ENCODE measurements at regions not wholly inside any gene's neighbourhood (a gene's known extent, or its start where the extent isn't known, plus 50 kb on each side); places are given as distances from the start of the nearest gene placed in this dataset.

DNA sequence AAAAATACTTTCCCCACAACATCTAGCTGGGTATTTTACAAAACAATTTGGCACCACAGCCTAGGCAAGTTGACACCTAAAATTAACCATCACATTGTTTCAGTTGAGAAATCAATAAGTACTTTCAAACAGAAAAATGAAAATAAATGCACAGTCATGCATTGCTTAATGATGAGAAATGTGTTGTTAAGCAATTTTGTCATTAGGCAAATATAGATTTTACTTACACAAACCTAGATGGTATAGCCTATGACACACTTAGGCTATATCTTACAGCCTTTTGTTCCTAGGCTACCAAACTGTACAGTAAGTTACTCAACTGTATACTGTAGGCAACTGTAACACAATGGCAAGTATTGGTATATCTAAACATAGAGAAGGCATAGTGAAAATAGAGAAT, 608.6 kb upstream of the BCHE start:
- Histone ChIP-seq H4K20me1 (ENCODE audit: insufficient read depth) (no peaks in the 10 kb centered on the region), H3K4me2 (ENCODE audit: low read length) (no peak overlapping the region), H2AFZ (ENCODE audit: low read depth, low read length) (no peak overlapping the region), H3K36me3 (ENCODE audit: insufficient read depth, low read length) (no peaks in the 10 kb centered on the region), H3K27ac (ENCODE audit: low read length) (no peak overlapping the region), H3K9me3 (ENCODE audit: low read length) (no peaks in the 10 kb centered on the region), H3K27me3 (ENCODE audit: insufficient read depth, low read depth, low read length) (no peaks in the 10 kb centered on the region), H3K9ac (ENCODE audit: low read length) (no peak overlapping the region), H3F3A (ENCODE audit: insufficient read depth, low read length, poor library complexity, severe bottlenecking) (no peaks in the 10 kb centered on the region), H3K9me2 (ENCODE audit: insufficient read depth, low read length) (no peaks in the 10 kb centered on the region), H3K79me2 (replicated peaks; ENCODE audit: insufficient read depth, low read length) (no peaks in the 10 kb centered on the region), H3K4me3 (ENCODE audit: low read length) (no peak overlapping the region)
- TF ChIP-seq POLR2AphosphoS5 (IDR thresholded peaks at IDR 0.05) (no peak), EP300 (conservative IDR thresholded peaks at IDR 0.05; ENCODE audit: poor library complexity, severe bottlenecking) (no peak), EZH2 (IDR thresholded peaks at IDR 0.05; ENCODE audit: borderline replicate concordance, insufficient read depth, low read length, poor library complexity, severe bottlenecking) (no peak), MXI1 (conservative IDR thresholded peaks at IDR 0.05; ENCODE audit: poor library complexity, severe bottlenecking) (no peak), RAD21 (conservative IDR thresholded peaks at IDR 0.05) (no peak), SMC3 (conservative IDR thresholded peaks at IDR 0.05; ENCODE audit: poor library complexity) (no peak), TAF1 (IDR thresholded peaks at IDR 0.05; ENCODE audit: low read depth) (no peak)
- TF ChIP-seq, protein P1, sequence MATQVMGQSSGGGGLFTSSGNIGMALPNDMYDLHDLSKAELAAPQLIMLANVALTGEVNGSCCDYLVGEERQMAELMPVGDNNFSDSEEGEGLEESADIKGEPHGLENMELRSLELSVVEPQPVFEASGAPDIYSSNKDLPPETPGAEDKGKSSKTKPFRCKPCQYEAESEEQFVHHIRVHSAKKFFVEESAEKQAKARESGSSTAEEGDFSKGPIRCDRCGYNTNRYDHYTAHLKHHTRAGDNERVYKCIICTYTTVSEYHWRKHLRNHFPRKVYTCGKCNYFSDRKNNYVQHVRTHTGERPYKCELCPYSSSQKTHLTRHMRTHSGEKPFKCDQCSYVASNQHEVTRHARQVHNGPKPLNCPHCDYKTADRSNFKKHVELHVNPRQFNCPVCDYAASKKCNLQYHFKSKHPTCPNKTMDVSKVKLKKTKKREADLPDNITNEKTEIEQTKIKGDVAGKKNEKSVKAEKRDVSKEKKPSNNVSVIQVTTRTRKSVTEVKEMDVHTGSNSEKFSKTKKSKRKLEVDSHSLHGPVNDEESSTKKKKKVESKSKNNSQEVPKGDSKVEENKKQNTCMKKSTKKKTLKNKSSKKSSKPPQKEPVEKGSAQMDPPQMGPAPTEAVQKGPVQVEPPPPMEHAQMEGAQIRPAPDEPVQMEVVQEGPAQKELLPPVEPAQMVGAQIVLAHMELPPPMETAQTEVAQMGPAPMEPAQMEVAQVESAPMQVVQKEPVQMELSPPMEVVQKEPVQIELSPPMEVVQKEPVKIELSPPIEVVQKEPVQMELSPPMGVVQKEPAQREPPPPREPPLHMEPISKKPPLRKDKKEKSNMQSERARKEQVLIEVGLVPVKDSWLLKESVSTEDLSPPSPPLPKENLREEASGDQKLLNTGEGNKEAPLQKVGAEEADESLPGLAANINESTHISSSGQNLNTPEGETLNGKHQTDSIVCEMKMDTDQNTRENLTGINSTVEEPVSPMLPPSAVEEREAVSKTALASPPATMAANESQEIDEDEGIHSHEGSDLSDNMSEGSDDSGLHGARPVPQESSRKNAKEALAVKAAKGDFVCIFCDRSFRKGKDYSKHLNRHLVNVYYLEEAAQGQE (IDR thresholded peaks at IDR 0.05; ENCODE audit: borderline replicate concordance), result no peak
- TF ChIP-seq, protein P2, sequence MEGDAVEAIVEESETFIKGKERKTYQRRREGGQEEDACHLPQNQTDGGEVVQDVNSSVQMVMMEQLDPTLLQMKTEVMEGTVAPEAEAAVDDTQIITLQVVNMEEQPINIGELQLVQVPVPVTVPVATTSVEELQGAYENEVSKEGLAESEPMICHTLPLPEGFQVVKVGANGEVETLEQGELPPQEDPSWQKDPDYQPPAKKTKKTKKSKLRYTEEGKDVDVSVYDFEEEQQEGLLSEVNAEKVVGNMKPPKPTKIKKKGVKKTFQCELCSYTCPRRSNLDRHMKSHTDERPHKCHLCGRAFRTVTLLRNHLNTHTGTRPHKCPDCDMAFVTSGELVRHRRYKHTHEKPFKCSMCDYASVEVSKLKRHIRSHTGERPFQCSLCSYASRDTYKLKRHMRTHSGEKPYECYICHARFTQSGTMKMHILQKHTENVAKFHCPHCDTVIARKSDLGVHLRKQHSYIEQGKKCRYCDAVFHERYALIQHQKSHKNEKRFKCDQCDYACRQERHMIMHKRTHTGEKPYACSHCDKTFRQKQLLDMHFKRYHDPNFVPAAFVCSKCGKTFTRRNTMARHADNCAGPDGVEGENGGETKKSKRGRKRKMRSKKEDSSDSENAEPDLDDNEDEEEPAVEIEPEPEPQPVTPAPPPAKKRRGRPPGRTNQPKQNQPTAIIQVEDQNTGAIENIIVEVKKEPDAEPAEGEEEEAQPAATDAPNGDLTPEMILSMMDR (IDR thresholded peaks at IDR 0.05; ENCODE audit: poor library complexity, severe bottlenecking), result no peak

DNA sequence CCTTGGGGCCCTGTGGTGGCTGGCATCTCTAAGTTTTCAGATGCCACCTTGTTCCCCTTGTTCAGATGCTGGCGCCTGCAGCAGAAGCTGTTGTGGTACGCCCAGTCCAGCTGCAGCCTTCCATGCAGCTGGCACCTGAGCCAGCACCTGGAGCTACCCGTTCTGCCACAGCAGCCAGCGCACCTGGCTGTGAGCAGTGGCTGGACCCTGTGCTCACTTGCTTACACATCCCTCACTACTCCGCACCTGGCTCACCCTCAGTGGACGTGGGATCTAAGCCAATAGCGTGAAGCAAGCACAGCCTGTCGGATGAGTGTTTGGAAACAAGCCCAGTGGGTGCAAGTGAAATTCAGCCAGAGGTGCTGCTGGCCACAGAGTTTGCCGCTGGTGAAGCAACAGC, 607.5 kb upstream of the BCHE start:
- no peaks in the 10 kb centered on the region for H3K27me3 ChIP-seq (ENCODE audit: insufficient read depth, low read depth, low read length)
- H3K27ac ChIP-seq (ENCODE audit: low read length), result no peak overlapping the region
- H3K36me3 ChIP-seq (ENCODE audit: insufficient read depth, low read length), result no peaks in the 10 kb centered on the region
- no peaks in the 10 kb centered on the region for H3K9me2 ChIP-seq (ENCODE audit: insufficient read depth, low read length)
- no peaks in the 10 kb centered on the region for H3K9me3 ChIP-seq (ENCODE audit: low read length)
- H3K79me2 ChIP-seq (replicated peaks; ENCODE audit: insufficient read depth, low read length), result no peaks in the 10 kb centered on the region
- H3F3A ChIP-seq (ENCODE audit: insufficient read depth, low read length, poor library complexity, severe bottlenecking), result no peaks in the 10 kb centered on the region
- H3K4me2 ChIP-seq (ENCODE audit: low read length), result no peak overlapping the region
- no peak overlapping the region for H3K9ac ChIP-seq (ENCODE audit: low read length)
- H2AFZ ChIP-seq (ENCODE audit: low read depth, low read length), result no peak overlapping the region
- TF ChIP-seq SMC3 (conservative IDR thresholded peaks at IDR 0.05; ENCODE audit: poor library complexity), result no peak
- TF ChIP-seq EZH2 (IDR thresholded peaks at IDR 0.05; ENCODE audit: borderline replicate concordance, insufficient read depth, low read length, poor library complexity, severe bottlenecking), result no peak
- no peak for TF ChIP-seq POLR2AphosphoS5 (IDR thresholded peaks at IDR 0.05)
- TF ChIP-seq, protein P2 (IDR thresholded peaks at IDR 0.05; ENCODE audit: poor library complexity, severe bottlenecking), result no peak
- no peak for TF ChIP-seq MXI1 (conservative IDR thresholded peaks at IDR 0.05; ENCODE audit: poor library complexity, severe bottlenecking)
- TF ChIP-seq EP300 (conservative IDR thresholded peaks at IDR 0.05; ENCODE audit: poor library complexity, severe bottlenecking), result no peak
- no peaks in the 10 kb centered on the region for H4K20me1 ChIP-seq (ENCODE audit: insufficient read depth)
- H3K4me3 ChIP-seq (ENCODE audit: low read length), result no peak overlapping the region

Data from neural cell (in vitro differentiated cells).